Activated CD4-positive, alpha-beta T cell treated with anti-CD3 and anti-CD28 coated beads, Interleukin-2, amount 10 ng/mL, durations not matched to agents 7 days and 5 days (primary cell): ENCODE measurements at regions not wholly inside any gene's neighbourhood (a gene's known extent, or its start where the extent isn't known, plus 50 kb on each side); places are given as distances from the start of the nearest gene placed in this dataset.

Experiments used
- CTCF ChIA-PET: fragments of 350-600 bp; sonication (Branson Sonifier 250); formaldehyde crosslinking; loops from one replicate; lab custom pipeline; 2021; ENCODE audit warnings: antibody characterized with exemption; lab: Charles Lee
- POLR2A ChIA-PET: fragments of 350-600 bp; sonication (Branson Sonifier 250); formaldehyde crosslinking; loops from one replicate; lab custom pipeline; 2021; ENCODE audit warnings: antibody characterized with exemption; lab: Charles Lee
- DNase-seq: peaks from one replicate; pipeline ENCODE4 v3.0.0-alpha.2; 2020
- H3K27ac Mint-ChIP-seq: one replicate; pipeline ENCODE4 v1.8.0; 2021; ENCODE audit warnings: mild to moderate bottlenecking, moderate library complexity, mixed read lengths
- H3K27me3 Mint-ChIP-seq: one replicate; pipeline ENCODE4 v1.8.0; 2021; ENCODE audit warnings: mixed read lengths
- H3K36me3 Mint-ChIP-seq: one replicate; pipeline ENCODE4 v1.8.0; 2021; ENCODE audit warnings: low read depth, mixed read lengths
- H3K4me1 Mint-ChIP-seq: one replicate; pipeline ENCODE4 v1.8.0; 2021; ENCODE audit warnings: mixed read lengths
- H3K4me3 Mint-ChIP-seq: one replicate; pipeline ENCODE4 v1.8.0; 2021; ENCODE audit warnings: mild to moderate bottlenecking, moderate library complexity, mixed read lengths
- H3K9me3 Mint-ChIP-seq: one replicate; pipeline ENCODE4 v1.8.0; 2021; ENCODE audit warnings: mixed read lengths

DNA sequence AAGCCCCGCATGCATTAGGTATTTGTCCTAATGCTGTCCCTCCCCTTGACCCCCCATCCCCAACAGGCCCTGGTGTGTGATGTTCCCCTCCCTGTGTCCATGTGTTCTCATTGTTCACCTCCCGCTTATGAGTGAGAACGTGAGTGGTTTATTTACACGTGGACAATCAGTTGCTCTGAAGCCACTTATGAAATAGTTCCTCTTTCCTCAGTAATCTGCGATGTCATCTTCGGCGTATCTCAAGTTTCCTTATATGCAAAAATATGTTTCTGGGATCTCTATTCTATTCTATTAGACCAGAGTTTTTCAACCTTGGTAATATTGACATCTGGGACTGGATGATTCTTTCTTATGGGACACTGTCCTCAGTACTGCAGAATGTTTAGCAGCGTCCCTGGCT lies 56.0 kb upstream of the DCD start:
- H3K27ac Mint-ChIP-seq: no peak overlapping the region
- H3K4me3 Mint-ChIP-seq: no peak overlapping the region
- ChIA-PET CTCF (no interaction called here), POLR2A (no interaction called here)
- no peak for DNase-seq
- no peaks in the 10 kb centered on the region for H3K4me1 Mint-ChIP-seq
- H3K27me3 Mint-ChIP-seq: peaks cover 2% of the 10 kb centered on the region
- no peaks in the 10 kb centered on the region for H3K36me3 Mint-ChIP-seq
- no peaks in the 10 kb centered on the region for H3K9me3 Mint-ChIP-seq

GRCh38 chr12:54701940-54702592 lies 53.9 kb upstream of the DCD start:
- ChIA-PET POLR2A (no interaction called here), CTCF (interaction anchor here (0.6 to 2.7 kb wide), 7 partner anchors 9 to 370 kb away, joined by 3 to 8 read pairs (median 4); no protein-coding TSS in a partner anchor)
- no peak overlapping the region for H3K4me3 Mint-ChIP-seq
- DNase-seq: peak; percentile 55
- H3K36me3 Mint-ChIP-seq: no peaks in the 10 kb centered on the region
- H3K27ac Mint-ChIP-seq: no peak overlapping the region
- H3K27me3 Mint-ChIP-seq: peaks cover 7% of the 10 kb centered on the region
- H3K4me1 Mint-ChIP-seq: no peaks in the 10 kb centered on the region
- H3K9me3 Mint-ChIP-seq: no peaks in the 10 kb centered on the region

- Mint-ChIP-seq H3K27ac (no peak overlapping the region), H3K4me1 (no peaks in the 10 kb centered on the region), H3K27me3 (peaks cover 12% of the 10 kb centered on the region), H3K36me3 (no peaks in the 10 kb centered on the region), H3K9me3 (no peaks in the 10 kb centered on the region), H3K4me3 (no peak overlapping the region)
- no peak for DNase-seq
- CTCF ChIA-PET: interaction anchor here (1.7 to 2.7 kb wide), 2 partner anchors 292 to 371 kb away, joined by 3 to 8 read pairs; no protein-coding TSS in a partner anchor
- POLR2A ChIA-PET: no interaction called here
These were observed 52.7 kb upstream of the DCD start for GRCh38 chr12:54700849-54701248.

DNA sequence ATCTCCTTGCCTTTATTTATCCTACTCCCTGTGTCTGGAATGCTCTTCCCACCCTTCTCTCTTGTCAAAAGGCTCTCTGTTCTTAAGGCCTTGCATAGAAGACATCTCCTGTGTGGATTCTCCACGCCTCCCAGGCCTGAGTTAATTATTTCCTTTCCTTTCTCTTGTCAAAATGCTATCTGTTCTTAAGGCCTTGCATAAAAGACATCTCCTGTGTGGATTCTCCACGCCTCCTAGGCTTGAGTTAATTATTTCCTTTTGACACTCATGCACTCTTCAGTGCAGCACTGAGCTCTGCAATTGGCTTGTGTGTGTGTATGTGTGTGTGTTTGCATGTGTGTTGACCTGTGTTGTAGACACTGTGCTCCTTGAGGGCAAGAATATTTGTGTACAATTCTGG lies 52.1 kb upstream of the DCD start:
- DNase-seq: no peak
- no peak overlapping the region for H3K4me3 Mint-ChIP-seq
- H3K4me1 Mint-ChIP-seq: no peaks in the 10 kb centered on the region
- H3K27me3 Mint-ChIP-seq: peaks cover 15% of the 10 kb centered on the region
- no peak overlapping the region for H3K27ac Mint-ChIP-seq
- H3K9me3 Mint-ChIP-seq: no peaks in the 10 kb centered on the region
- ChIA-PET POLR2A (no interaction called here), CTCF (interaction anchor here (0.5 kb wide), 1 partner anchor 24 kb away, joined by 3 read pairs; no protein-coding TSS in a partner anchor)
- no peaks in the 10 kb centered on the region for H3K36me3 Mint-ChIP-seq
